Immature natural killer cell (primary cell): ENCODE measurements at regions not wholly inside any gene's neighbourhood (a gene's known extent, or its start where the extent isn't known, plus 50 kb on each side); places are given as distances from the start of the nearest gene placed in this dataset.

Source experiments
- DNase-seq, 3 donors: peaks; one replicate each; pipeline ENCODE4 v3.0.0; 2022; ENCODE audit warnings: mixed read lengths in 1 of 3
- H3K27ac Mint-ChIP-seq, 6 donors: one replicate each; pipeline ENCODE4 v1.8.0; 2020; ENCODE audit warnings: mixed read lengths in 6 of 6, mild to moderate bottlenecking in 5 of 6, inconsistent platforms in 4 of 6, moderate library complexity in 3 of 6
- H3K27me3 Mint-ChIP-seq, 3 donors: one replicate each; pipeline ENCODE4 v1.8.0; 2020 to 2021; ENCODE audit warnings: low read depth in 3 of 3, mild to moderate bottlenecking in 3 of 3, mixed read lengths in 3 of 3, moderate library complexity in 3 of 3, inconsistent platforms in 1 of 3
- H3K36me3 Mint-ChIP-seq, 3 donors: one replicate each; pipeline ENCODE4 v1.8.0; 2020; ENCODE audit warnings: mixed read lengths in 3 of 3, inconsistent platforms in 2 of 3, mild to moderate bottlenecking in 2 of 3
- H3K4me1 Mint-ChIP-seq, 2 donors: one replicate each; pipeline ENCODE4 v1.8.0; 2020; ENCODE audit warnings: inconsistent platforms in 2 of 2, mild to moderate bottlenecking in 2 of 2, mixed read lengths in 2 of 2, moderate library complexity in 1 of 2
- H3K4me3 Mint-ChIP-seq, 5 donors: one replicate each; pipeline ENCODE4 v1.8.0; 2020; ENCODE audit warnings: mild to moderate bottlenecking in 5 of 5, mixed read lengths in 5 of 5, inconsistent platforms in 3 of 5, moderate library complexity in 3 of 5
- H3K9me3 Mint-ChIP-seq, 6 donors: one replicate each; pipeline ENCODE4 v1.8.0; 2020; ENCODE audit warnings: mild to moderate bottlenecking in 6 of 6, mixed read lengths in 6 of 6, inconsistent platforms in 4 of 6, moderate library complexity in 3 of 6

- peaks cover 0 to 4% (median 0%) of the 10 kb centered on the region in 3 donors for H3K36me3 Mint-ChIP-seq
- H3K4me1 Mint-ChIP-seq: no peaks in the 10 kb centered on the region
- DNase-seq: no peak
- H3K4me3 Mint-ChIP-seq: no peak overlapping the region
- no peak overlapping the region for H3K27ac Mint-ChIP-seq
- peaks cover 5 to 41% (median 21%) of the 10 kb centered on the region in 6 donors for H3K9me3 Mint-ChIP-seq
- H3K27me3 Mint-ChIP-seq: no peaks in the 10 kb centered on the region
These were observed 727.0 kb upstream of the PIK3C3 start for GRCh38 chr18:41227993-41228392.

GRCh38 chr18:41226911-41227310 lies 728.1 kb upstream of the PIK3C3 start:
- Mint-ChIP-seq H3K4me3 (no peak overlapping the region), H3K4me1 (no peaks in the 10 kb centered on the region), H3K36me3 (peaks cover 0 to 4% (median 0%) of the 10 kb centered on the region in 3 donors), H3K9me3 (peaks cover 7 to 50% (median 25%) of the 10 kb centered on the region in 6 donors), H3K27me3 (no peaks in the 10 kb centered on the region), H3K27ac (no peak overlapping the region)
- DNase-seq: no peak

GRCh38 chr18:41226186-41226585 lies 728.8 kb upstream of the PIK3C3 start:
- H3K4me1 Mint-ChIP-seq: no peaks in the 10 kb centered on the region
- H3K9me3 Mint-ChIP-seq: peaks cover 7 to 50% (median 25%) of the 10 kb centered on the region in 6 donors
- peaks cover 0 to 4% (median 0%) of the 10 kb centered on the region in 3 donors for H3K36me3 Mint-ChIP-seq
- H3K4me3 Mint-ChIP-seq: no peak overlapping the region
- no peak overlapping the region for H3K27ac Mint-ChIP-seq
- DNase-seq: no peak
- H3K27me3 Mint-ChIP-seq: no peaks in the 10 kb centered on the region

GRCh38 chr18:41216341-41217003 lies 738.6 kb upstream of the PIK3C3 start:
- no peak for DNase-seq
- no peaks in the 10 kb centered on the region for H3K36me3 Mint-ChIP-seq
- H3K4me1 Mint-ChIP-seq: no peaks in the 10 kb centered on the region
- H3K27ac Mint-ChIP-seq: no peak overlapping the region
- H3K27me3 Mint-ChIP-seq: no peaks in the 10 kb centered on the region
- H3K4me3 Mint-ChIP-seq: no peak overlapping the region
- peaks cover 5 to 38% (median 15%) of the 10 kb centered on the region in 6 donors for H3K9me3 Mint-ChIP-seq

- no peak overlapping the region for H3K27ac Mint-ChIP-seq
- H3K4me3 Mint-ChIP-seq: no peak overlapping the region
- peaks cover 9 to 41% (median 24%) of the 10 kb centered on the region in 6 donors for H3K9me3 Mint-ChIP-seq
- no peaks in the 10 kb centered on the region for H3K36me3 Mint-ChIP-seq
- no peaks in the 10 kb centered on the region for H3K27me3 Mint-ChIP-seq
- DNase-seq: no peak
- H3K4me1 Mint-ChIP-seq: no peaks in the 10 kb centered on the region
These were observed 747.3 kb upstream of the PIK3C3 start for GRCh38 chr18:41207706-41208105.

GRCh38 chr18:41206341-41206830 lies 748.6 kb upstream of the PIK3C3 start:
- Mint-ChIP-seq H3K27me3 (no peaks in the 10 kb centered on the region), H3K9me3 (peaks cover 9 to 43% (median 21%) of the 10 kb centered on the region in 6 donors), H3K4me3 (no peak overlapping the region), H3K36me3 (no peaks in the 10 kb centered on the region), H3K27ac (no peak overlapping the region), H3K4me1 (no peaks in the 10 kb centered on the region)
- DNase-seq: no peak

- Mint-ChIP-seq H3K9me3 (peaks cover 8 to 55% (median 25%) of the 10 kb centered on the region in 6 donors), H3K4me1 (no peaks in the 10 kb centered on the region), H3K27me3 (peaks cover 0 to 2% (median 1%) of the 10 kb centered on the region in 3 donors), H3K27ac (no peak overlapping the region), H3K36me3 (no peaks in the 10 kb centered on the region), H3K4me3 (no peak overlapping the region)
- no peak for DNase-seq
These were observed 755.8 kb upstream of the PIK3C3 start for GRCh38 chr18:41199212-41199611.

- no peak for DNase-seq
- Mint-ChIP-seq H3K4me3 (no peak overlapping the region), H3K36me3 (no peaks in the 10 kb centered on the region), H3K9me3 (peaks cover 11 to 67% (median 25%) of the 10 kb centered on the region in 6 donors), H3K27ac (no peak overlapping the region), H3K4me1 (no peaks in the 10 kb centered on the region), H3K27me3 (peaks cover 0 to 2% (median 1%) of the 10 kb centered on the region in 3 donors)
These were observed 757.1 kb upstream of the PIK3C3 start for GRCh38 chr18:41197967-41198366.

GRCh38 chr18:41170346-41170745 lies 784.7 kb upstream of the PIK3C3 start:
- Mint-ChIP-seq H3K4me3 (no peak overlapping the region), H3K9me3 (peaks cover 1 to 29% (median 9%) of the 10 kb centered on the region in 6 donors), H3K27ac (no peak overlapping the region), H3K4me1 (no peaks in the 10 kb centered on the region), H3K27me3 (peaks cover 0 to 2% (median 0%) of the 10 kb centered on the region in 3 donors), H3K36me3 (no peaks in the 10 kb centered on the region)
- DNase-seq: no peak

- H3K4me1 Mint-ChIP-seq: no peaks in the 10 kb centered on the region
- DNase-seq: no peak
- peaks cover 6 to 43% (median 15%) of the 10 kb centered on the region in 6 donors for H3K9me3 Mint-ChIP-seq
- H3K36me3 Mint-ChIP-seq: no peaks in the 10 kb centered on the region
- H3K27me3 Mint-ChIP-seq: peaks cover 0 to 2% (median 0%) of the 10 kb centered on the region in 3 donors
- no peak overlapping the region for H3K4me3 Mint-ChIP-seq
- H3K27ac Mint-ChIP-seq: no peak overlapping the region
These were observed 789.4 kb upstream of the PIK3C3 start for GRCh38 chr18:41165625-41166024.

GRCh38 chr18:41162781-41163180 lies 792.3 kb upstream of the PIK3C3 start:
- H3K4me3 Mint-ChIP-seq: no peak overlapping the region
- no peak for DNase-seq
- peaks cover 0 to 2% (median 0%) of the 10 kb centered on the region in 3 donors for H3K27me3 Mint-ChIP-seq
- no peaks in the 10 kb centered on the region for H3K4me1 Mint-ChIP-seq
- no peaks in the 10 kb centered on the region for H3K36me3 Mint-ChIP-seq
- H3K9me3 Mint-ChIP-seq: peaks cover 6 to 48% (median 15%) of the 10 kb centered on the region in 6 donors
- no peak overlapping the region for H3K27ac Mint-ChIP-seq

- no peak for DNase-seq
These were observed 792.8 kb upstream of the PIK3C3 start for GRCh38 chr18:41162191-41162590.

DNA sequence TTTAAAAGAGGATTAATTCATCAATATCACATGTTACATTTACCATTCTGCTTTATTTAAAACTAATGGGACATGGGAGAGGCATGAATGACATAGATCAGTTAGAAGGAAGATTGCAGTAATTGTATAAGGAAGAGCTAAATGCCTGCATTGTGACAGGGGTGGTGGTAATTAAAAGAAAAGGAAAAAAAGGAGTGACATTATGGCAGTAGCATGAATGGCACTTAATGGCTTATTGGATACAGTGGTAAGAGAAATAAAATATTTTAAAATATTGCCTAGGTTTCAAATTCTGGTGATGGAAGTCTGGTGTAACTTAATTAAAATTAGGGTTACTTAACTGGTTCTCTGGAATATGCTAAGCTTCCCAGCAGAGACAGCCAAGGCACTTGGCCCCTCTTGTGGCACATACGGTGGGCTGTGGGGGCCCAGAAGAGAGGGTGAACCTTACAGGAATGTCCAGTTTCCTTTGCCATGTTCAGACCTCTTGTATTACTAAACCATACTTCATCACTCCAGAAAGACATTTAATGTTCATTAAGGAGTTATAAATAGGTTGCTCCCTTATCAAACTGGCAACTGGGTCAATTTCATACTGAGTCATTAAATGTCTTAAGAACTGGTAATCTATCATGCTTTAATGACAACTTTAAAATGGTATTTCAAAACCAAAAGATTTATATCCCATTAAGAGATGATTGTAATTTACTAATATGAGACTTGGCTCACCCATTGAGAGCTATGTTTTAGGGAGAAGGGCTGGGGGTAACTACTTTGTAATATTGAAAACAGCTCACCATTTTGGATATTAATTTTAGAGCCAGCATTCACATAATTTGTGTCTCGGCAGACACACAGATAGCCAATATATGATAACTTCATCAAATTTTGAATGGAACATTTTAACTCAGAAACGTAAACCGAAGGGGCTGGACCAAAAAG lies 798.9 kb upstream of the PIK3C3 start:
- no peaks in the 10 kb centered on the region for H3K4me1 Mint-ChIP-seq
- no peaks in the 10 kb centered on the region for H3K36me3 Mint-ChIP-seq
- peaks cover 0 to 2% (median 0%) of the 10 kb centered on the region in 3 donors for H3K27me3 Mint-ChIP-seq
- H3K9me3 Mint-ChIP-seq: peaks cover 3 to 43% (median 15%) of the 10 kb centered on the region in 6 donors
- no peak for DNase-seq
- H3K4me3 Mint-ChIP-seq: no peak overlapping the region
- H3K27ac Mint-ChIP-seq: no peak overlapping the region

More at GRCh38 chr18:41162191-41162590, 792.8 kb upstream of the PIK3C3 start:
- no peak overlapping the region for H3K4me3 Mint-ChIP-seq
- no peaks in the 10 kb centered on the region for H3K4me1 Mint-ChIP-seq
- no peaks in the 10 kb centered on the region for H3K36me3 Mint-ChIP-seq
- H3K27ac Mint-ChIP-seq: no peak overlapping the region
- H3K27me3 Mint-ChIP-seq: peaks cover 0 to 2% (median 0%) of the 10 kb centered on the region in 3 donors
- H3K9me3 Mint-ChIP-seq: peaks cover 6 to 54% (median 16%) of the 10 kb centered on the region in 6 donors

DNA sequence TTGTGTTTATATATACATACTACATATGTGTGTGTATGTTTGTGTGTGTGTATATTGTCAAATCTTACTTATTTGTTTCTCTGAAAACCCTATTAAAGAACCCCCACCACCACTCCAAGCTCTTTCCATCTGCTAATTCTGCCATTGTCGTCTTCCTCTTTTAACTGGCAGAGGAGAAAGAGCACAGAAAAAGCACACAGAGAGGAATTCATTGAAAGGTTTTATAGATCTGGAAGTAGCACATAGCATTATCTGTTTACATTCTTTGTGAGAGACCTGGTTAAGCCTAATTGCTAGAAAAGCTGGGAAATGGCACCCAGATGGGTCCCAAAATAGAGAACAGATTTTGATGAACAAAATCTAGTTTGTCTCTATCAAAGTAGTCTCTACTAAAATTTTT lies 800.0 kb upstream of the PIK3C3 start:
- Mint-ChIP-seq H3K9me3 (peaks cover 3 to 50% (median 20%) of the 10 kb centered on the region in 6 donors), H3K27me3 (peaks cover 0 to 2% (median 0%) of the 10 kb centered on the region in 3 donors), H3K36me3 (no peaks in the 10 kb centered on the region), H3K27ac (no peak overlapping the region), H3K4me1 (no peaks in the 10 kb centered on the region), H3K4me3 (no peak overlapping the region)
- no peak for DNase-seq
